AG04450 (cell line): ENCODE measurements at regions not wholly inside any gene's neighbourhood (a gene's known extent, or its start where the extent isn't known, plus 50 kb on each side); places are given as distances from the start of the nearest gene placed in this dataset.

Experiments used
- CTCF ChIA-PET: fragments of 300-600, 350-600 bp; formaldehyde crosslinking; extraction: SDS; loops from one replicate; lab custom pipeline; 2022; ENCODE audit warnings: antibody characterized with exemption, inconsistent platforms; lab: Charles Lee
- POLR2A ChIA-PET: fragments of 350-600 bp; formaldehyde crosslinking; extraction: SDS; loops from one replicate; lab custom pipeline; 2021; ENCODE audit warnings: antibody characterized with exemption, inconsistent platforms; lab: Yijun Ruan, JAX
- DNase-seq: peaks from one replicate; pipeline ENCODE4 v3.0.0-alpha.2; 2011; ENCODE audit warnings: low read depth, low spot score
- H3K27ac ChIP-seq: one replicate; pipeline ENCODE4 v1.5.1; 2012; ENCODE audit warnings: low read depth, low read length, control low read depth
- H3K27me3 ChIP-seq: one replicate; pipeline ENCODE4 v1.6.0; 2012; ENCODE audit warnings: low read length; ENCODE audit not compliant: control insufficient read depth, insufficient read depth
- H3K4me3 ChIP-seq: 2 replicates; pipeline ENCODE4 v1.5.1; 2011; ENCODE audit warnings: mild to moderate bottlenecking, low read depth, low read length, control low read depth
- H3K9me3 ChIP-seq: 2 replicates; pipeline ENCODE4 v1.5.1; 2012; ENCODE audit warnings: low read length; ENCODE audit not compliant: control insufficient read depth, insufficient read depth
- TF ChIP-seq, protein P1 (sequence below): IDR thresholded peaks from 2 replicates; pipeline ENCODE4 v1.5.1; 2011; ENCODE audit warnings: low read depth, low read length, control low read depth, inconsistent platforms

DNA sequence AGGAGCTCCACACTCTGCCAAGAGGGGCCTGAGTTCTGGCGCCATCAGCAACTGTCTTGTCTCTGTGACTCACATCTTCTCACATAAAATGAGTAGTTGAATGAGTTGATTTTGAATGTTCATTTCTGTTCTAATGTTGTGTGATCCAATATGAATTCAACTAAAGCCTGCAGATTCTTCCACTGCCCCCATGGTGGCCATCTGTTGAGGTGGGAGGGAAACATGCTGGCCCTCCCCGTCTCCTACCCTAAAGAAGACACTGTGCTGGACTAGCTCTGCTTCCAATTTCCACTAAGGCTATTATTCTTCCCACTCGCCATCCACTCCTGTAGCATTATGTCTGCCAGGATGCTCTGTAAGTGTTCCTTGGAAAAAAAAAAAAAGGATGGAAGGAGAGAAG lies 555.6 kb upstream of the LARGE1 start:
- ChIA-PET POLR2A (no interaction called here), CTCF (no interaction called here)
- Histone ChIP-seq H3K9me3 (peaks cover 15% of the 10 kb centered on the region; the same call in 1 of the 2 replicates), H3K27ac (no peak overlapping the region), H3K27me3 (no peaks in the 10 kb centered on the region), H3K4me3 (no peak overlapping the region)
- DNase-seq: no peak
- TF ChIP-seq, protein P1, sequence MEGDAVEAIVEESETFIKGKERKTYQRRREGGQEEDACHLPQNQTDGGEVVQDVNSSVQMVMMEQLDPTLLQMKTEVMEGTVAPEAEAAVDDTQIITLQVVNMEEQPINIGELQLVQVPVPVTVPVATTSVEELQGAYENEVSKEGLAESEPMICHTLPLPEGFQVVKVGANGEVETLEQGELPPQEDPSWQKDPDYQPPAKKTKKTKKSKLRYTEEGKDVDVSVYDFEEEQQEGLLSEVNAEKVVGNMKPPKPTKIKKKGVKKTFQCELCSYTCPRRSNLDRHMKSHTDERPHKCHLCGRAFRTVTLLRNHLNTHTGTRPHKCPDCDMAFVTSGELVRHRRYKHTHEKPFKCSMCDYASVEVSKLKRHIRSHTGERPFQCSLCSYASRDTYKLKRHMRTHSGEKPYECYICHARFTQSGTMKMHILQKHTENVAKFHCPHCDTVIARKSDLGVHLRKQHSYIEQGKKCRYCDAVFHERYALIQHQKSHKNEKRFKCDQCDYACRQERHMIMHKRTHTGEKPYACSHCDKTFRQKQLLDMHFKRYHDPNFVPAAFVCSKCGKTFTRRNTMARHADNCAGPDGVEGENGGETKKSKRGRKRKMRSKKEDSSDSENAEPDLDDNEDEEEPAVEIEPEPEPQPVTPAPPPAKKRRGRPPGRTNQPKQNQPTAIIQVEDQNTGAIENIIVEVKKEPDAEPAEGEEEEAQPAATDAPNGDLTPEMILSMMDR: no peak

DNA sequence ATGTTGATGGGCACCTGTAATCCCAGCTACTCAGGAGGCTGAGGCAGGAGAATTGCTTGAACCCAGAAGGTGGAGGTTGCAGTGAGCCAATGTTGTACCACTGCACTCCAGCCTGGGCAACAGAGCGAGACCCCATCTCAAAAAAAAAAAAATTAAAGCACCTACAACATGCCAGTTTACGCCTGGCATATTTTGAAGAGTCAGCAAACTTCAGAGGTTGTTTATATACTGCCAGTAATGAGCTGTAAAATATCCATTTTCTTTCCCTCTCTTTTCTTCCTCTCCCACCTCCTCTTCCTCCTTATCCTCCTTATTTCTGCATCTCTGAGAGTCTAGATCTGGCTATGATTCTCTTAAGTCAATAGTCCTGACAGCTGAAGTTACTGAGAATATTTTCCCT lies 556.5 kb upstream of the LARGE1 start:
- TF ChIP-seq, protein P1: no peak
- ChIA-PET CTCF (interaction anchor here (0.6 kb wide), 1 partner anchor 26 kb away, joined by 3 read pairs; no protein-coding TSS in a partner anchor), POLR2A (no interaction called here)
- DNase-seq: no peak
- H3K9me3 ChIP-seq: peaks cover 21% of the 10 kb centered on the region; the same call in 1 of the 2 replicates
- no peak overlapping the region for H3K27ac ChIP-seq
- no peak overlapping the region for H3K4me3 ChIP-seq
- H3K27me3 ChIP-seq: no peaks in the 10 kb centered on the region

DNA sequence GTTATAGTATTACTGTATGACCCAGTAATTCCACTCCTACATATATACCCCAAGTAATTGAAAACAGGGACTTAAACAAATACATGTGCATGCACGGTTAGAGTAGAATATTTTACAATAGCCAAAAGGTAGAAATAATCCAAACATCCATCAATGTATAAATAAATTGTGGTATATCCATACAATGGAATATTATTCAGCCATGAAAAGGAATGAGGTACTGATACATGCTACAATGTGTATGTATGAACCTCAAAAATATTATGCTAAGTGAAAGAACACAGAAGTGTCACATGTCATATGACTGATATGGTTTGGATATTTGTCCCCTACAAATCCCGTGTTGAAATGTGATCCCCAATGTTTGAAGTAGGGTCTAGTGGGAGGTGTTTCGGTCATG lies 560.8 kb upstream of the LARGE1 start:
- no peak for DNase-seq
- CTCF ChIA-PET: no interaction called here
- no peaks in the 10 kb centered on the region for H3K27me3 ChIP-seq
- TF ChIP-seq, protein P1: no peak
- H3K4me3 ChIP-seq: no peak overlapping the region
- POLR2A ChIA-PET: no interaction called here
- H3K27ac ChIP-seq: no peak overlapping the region
- peaks cover 28% of the 10 kb centered on the region; the same call in 1 of the 2 replicates for H3K9me3 ChIP-seq

DNA sequence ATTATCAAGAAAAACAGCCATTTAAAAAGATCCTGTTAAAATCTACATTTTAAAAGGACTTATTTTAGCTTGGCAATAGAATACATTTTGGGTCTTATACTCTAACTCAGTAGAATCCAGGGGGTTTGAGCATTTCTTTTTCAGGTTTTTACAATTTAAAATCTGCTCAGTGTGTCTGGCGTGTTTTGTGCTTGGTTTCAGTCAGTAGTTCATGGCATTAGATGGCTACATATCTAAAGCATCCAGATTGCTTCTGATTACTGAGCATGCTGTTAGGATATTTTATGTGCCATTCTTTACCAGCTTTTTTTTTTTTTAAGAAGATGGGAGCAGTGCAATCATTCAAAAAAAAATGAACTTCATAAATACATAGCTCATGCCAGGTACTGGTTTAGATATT lies 566.1 kb upstream of the LARGE1 start:
- Histone ChIP-seq H3K27ac (no peak overlapping the region), H3K27me3 (no peaks in the 10 kb centered on the region), H3K9me3 (peaks cover 31% of the 10 kb centered on the region; the same call in 1 of the 2 replicates), H3K4me3 (no peak overlapping the region)
- TF ChIP-seq, protein P1: no peak
- POLR2A ChIA-PET: no interaction called here
- DNase-seq: no peak
- CTCF ChIA-PET: no interaction called here

DNA sequence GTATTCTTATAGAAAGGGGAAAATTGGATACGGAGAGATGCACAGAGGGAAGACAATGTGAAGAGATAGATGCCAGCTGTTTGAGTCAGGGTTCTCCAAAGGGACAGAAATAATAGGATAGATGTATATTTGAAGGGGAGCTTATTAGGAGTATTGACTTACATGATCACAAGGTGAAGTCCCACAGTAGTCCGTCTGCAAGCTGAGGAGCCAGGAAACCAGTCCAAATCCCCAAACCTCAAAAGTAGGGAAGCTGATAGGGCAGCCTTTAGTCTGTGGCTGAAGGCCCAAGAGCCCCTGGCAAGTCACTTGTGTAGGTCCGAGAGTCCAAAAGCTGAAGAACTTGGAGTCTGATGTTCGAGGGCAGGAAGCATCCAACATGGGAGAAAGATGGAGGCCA lies 569.6 kb upstream of the LARGE1 start:
- H3K27me3 ChIP-seq: no peaks in the 10 kb centered on the region
- no peak for DNase-seq
- CTCF ChIA-PET: no interaction called here
- no peak overlapping the region for H3K27ac ChIP-seq
- POLR2A ChIA-PET: no interaction called here
- H3K4me3 ChIP-seq: no peak overlapping the region
- H3K9me3 ChIP-seq: peaks cover 20% of the 10 kb centered on the region; the same call in 1 of the 2 replicates
- TF ChIP-seq, protein P1: no peak
